ENCODE measurements at regions not wholly inside any gene's neighbourhood (a gene's known extent, or its start where the extent isn't known, plus 50 kb on each side); places are given as distances from the start of the nearest gene placed in this dataset.

- TF ChIP-seq CTCF (IDR thresholded peaks at IDR 0.05) (no peak), POLR2A (IDR thresholded peaks at IDR 0.05) (no peak)
Observed at GRCh38 chr12:24139035-24139434, 189.6 kb upstream of the SOX5 start.
